Lower leg skin (tissue), 4 donors: ENCODE measurements at regions not wholly inside any gene's neighbourhood (a gene's known extent, or its start where the extent isn't known, plus 50 kb on each side); places are given as distances from the start of the nearest gene placed in this dataset.

Experiments used
- DNase-seq, 2 donors: peaks; one replicate each; pipeline ENCODE4 v3.0.0-alpha.2; 2019; ENCODE audit warnings: low spot score in 2 of 2
- H3K4me3 ChIP-seq: fragments of 200-600 bp; sonication (generic); 2 replicates; pipeline ENCODE4 v1.5.1; 2017; ENCODE audit warnings: mild to moderate bottlenecking, low read depth; ENCODE audit not compliant: poor library complexity, severe bottlenecking
- CTCF ChIP-seq, 3 donors: fragments of 450-650 bp; IDR thresholded peaks; one replicate each; pipeline ENCODE4 v1.5.1; 2016; ENCODE audit warnings: antibody characterized with exemption in 3 of 3, mild to moderate bottlenecking in 3 of 3, moderate library complexity in 2 of 3
- POLR2A ChIP-seq, 2 donors: fragments of 450-650 bp; IDR thresholded peaks; one replicate each; pipeline ENCODE4 v1.6.1; 2016 to 2017; ENCODE audit warnings: antibody characterized with exemption in 2 of 2, mild to moderate bottlenecking in 1 of 2, moderate library complexity in 1 of 2
- WGBS, 2 donors: methylation state at CpG; one replicate each; pipeline ENCODE4 v1.1.5; 2018; 5-methylcytosine and 5-hydroxymethylcytosine counted together
- intact Hi-C: fragments of 100-400 bp; cut with DNase I; formaldehyde crosslinking; loops from one replicate; pipeline ENCODE4 v1.15.0; 2023; ENCODE audit warnings: low total_unique reads

GRCh38 chr6:14851281-14851680, 394.6 kb upstream of the JARID2 start:
- intact Hi-C loops = no loop called here
- no peak overlapping the region for H3K4me3 ChIP-seq
- DNase-seq = no peak
- TF ChIP-seq POLR2A (IDR thresholded peaks at IDR 0.05) (no peak), CTCF (IDR thresholded peaks at IDR 0.05) (no peak)
- 88 to 90% methylated on average over 8 of the region's 8 CpGs for WGBS, 2 donors

GRCh38 chr6:14852375-14852774, 393.5 kb upstream of the JARID2 start:
- no peak overlapping the region for H3K4me3 ChIP-seq
- no peak for DNase-seq
- WGBS, 2 donors = 94 to 99% methylated on average over 5 of the region's 5 CpGs
- no peak for TF ChIP-seq CTCF (IDR thresholded peaks at IDR 0.05)
- TF ChIP-seq POLR2A (IDR thresholded peaks at IDR 0.05) = no peak
- intact Hi-C loops = no loop called here

- H3K4me3 ChIP-seq = no peak overlapping the region
- no peak for TF ChIP-seq POLR2A (IDR thresholded peaks at IDR 0.05)
- no peak for TF ChIP-seq CTCF (IDR thresholded peaks at IDR 0.05)
- intact Hi-C loops = no loop called here
- 94 to 95% methylated on average over 7 of the region's 7 CpGs for WGBS, 2 donors
- DNase-seq = no peak
Measured at GRCh38 chr6:14856177-14856576, 389.7 kb upstream of the JARID2 start.

- TF ChIP-seq CTCF (IDR thresholded peaks at IDR 0.05) = no peak
- no peak for DNase-seq
- intact Hi-C loops = no loop called here
- no peak overlapping the region for H3K4me3 ChIP-seq
- 90 to 93% methylated on average over 9 of the region's 9 CpGs for WGBS, 2 donors
Measured at GRCh38 chr6:14857001-14857400, 388.9 kb upstream of the JARID2 start.

GRCh38 chr6:14857501-14857900, 388.4 kb upstream of the JARID2 start:
- no peak for DNase-seq
- intact Hi-C loops = no loop called here
- no peak overlapping the region for H3K4me3 ChIP-seq
- WGBS, 2 donors = 72 to 82% methylated on average over 16 of the region's 16 CpGs
- TF ChIP-seq CTCF (IDR thresholded peaks at IDR 0.05) (no peak), POLR2A (IDR thresholded peaks at IDR 0.05) (no peak)

- no peak for DNase-seq
- TF ChIP-seq CTCF (IDR thresholded peaks at IDR 0.05) (no peak), POLR2A (IDR thresholded peaks at IDR 0.05) (no peak)
- 67 to 88% methylated on average over 4 of the region's 4 CpGs for WGBS, 2 donors
- intact Hi-C loops = no loop called here
- no peak overlapping the region for H3K4me3 ChIP-seq
Measured at GRCh38 chr6:14858808-14859207, 387.1 kb upstream of the JARID2 start.
